Thyroid gland (tissue), 4 donors: ENCODE measurements at regions not wholly inside any gene's neighbourhood (a gene's known extent, or its start where the extent isn't known, plus 50 kb on each side); places are given as distances from the start of the nearest gene placed in this dataset.

Experiments used
- POLR2A ChIP-seq, 2 donors: fragments of 450-650 bp; IDR thresholded peaks; one replicate each; pipeline ENCODE4 v1.6.1; 2017; ENCODE audit warnings: antibody characterized with exemption in 2 of 2, mild to moderate bottlenecking in 2 of 2, moderate library complexity in 1 of 2
- TF ChIP-seq, protein P1 (sequence below), 6 experiments: fragments of 200-600 bp in 3 of 6; fragments of 450-650 bp in 3 of 6; sonication (generic) in 3 of 6; IDR thresholded peaks; one replicate each; pipeline ENCODE4 v1.5.1; 2016 to 2019; ENCODE audit warnings: antibody characterized with exemption in 6 of 6, mild to moderate bottlenecking in 2 of 6, inconsistent platforms in 1 of 6, moderate library complexity in 1 of 6

- TF ChIP-seq, protein P1, sequence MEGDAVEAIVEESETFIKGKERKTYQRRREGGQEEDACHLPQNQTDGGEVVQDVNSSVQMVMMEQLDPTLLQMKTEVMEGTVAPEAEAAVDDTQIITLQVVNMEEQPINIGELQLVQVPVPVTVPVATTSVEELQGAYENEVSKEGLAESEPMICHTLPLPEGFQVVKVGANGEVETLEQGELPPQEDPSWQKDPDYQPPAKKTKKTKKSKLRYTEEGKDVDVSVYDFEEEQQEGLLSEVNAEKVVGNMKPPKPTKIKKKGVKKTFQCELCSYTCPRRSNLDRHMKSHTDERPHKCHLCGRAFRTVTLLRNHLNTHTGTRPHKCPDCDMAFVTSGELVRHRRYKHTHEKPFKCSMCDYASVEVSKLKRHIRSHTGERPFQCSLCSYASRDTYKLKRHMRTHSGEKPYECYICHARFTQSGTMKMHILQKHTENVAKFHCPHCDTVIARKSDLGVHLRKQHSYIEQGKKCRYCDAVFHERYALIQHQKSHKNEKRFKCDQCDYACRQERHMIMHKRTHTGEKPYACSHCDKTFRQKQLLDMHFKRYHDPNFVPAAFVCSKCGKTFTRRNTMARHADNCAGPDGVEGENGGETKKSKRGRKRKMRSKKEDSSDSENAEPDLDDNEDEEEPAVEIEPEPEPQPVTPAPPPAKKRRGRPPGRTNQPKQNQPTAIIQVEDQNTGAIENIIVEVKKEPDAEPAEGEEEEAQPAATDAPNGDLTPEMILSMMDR (IDR thresholded peaks at IDR 0.05): no peak
- no peak for TF ChIP-seq POLR2A (IDR thresholded peaks at IDR 0.05)
Measured at GRCh38 chr5:87876616-87877015, 392.0 kb downstream of the TMEM161B start.
